Heart left ventricle (tissue), 13 donors: ENCODE measurements at regions not wholly inside any gene's neighbourhood (a gene's known extent, or its start where the extent isn't known, plus 50 kb on each side); places are given as distances from the start of the nearest gene placed in this dataset.

ENCODE experiments used
- POLR2A ChIP-seq, 2 donors: fragments of 450-650 bp; IDR thresholded peaks; one replicate each; pipeline ENCODE4 v1.6.1; 2017; ENCODE audit warnings: antibody characterized with exemption in 2 of 2, mild to moderate bottlenecking in 2 of 2, moderate library complexity in 2 of 2
- TF ChIP-seq, protein P1 (sequence below), 12 donors: fragments of 200-600 bp; sonication (generic) in 4 of 12; IDR thresholded peaks; one replicate each; pipeline versions ENCODE4 v1.5.0 to v1.8.0; 2018 to 2022; ENCODE audit warnings: antibody characterized with exemption in 12 of 12, mild to moderate bottlenecking in 5 of 12
- donor health status: ischemic (EF 13 %, LVEDD 7.1; RV severe dilation, severe dysfunction).
- donor health status: DM: no; HTN: yes; CAD: no.
- donor health status: DM: no; HTN: no; CAD: no.
- donor health status: ischemic (EF 25% LVEDD 6.9; RV normal size, moderate dysfunction).
- donor health status: ischemic (EF 25% LVEDD 5.7; RV mildly dilated, moderate dysfunction).
- donor health status: ischemic (EF 35%, LVEDD 5.7; RV mildly dilated, moderate dysfunction).
- donor health status: nonischemic (EF 11% LVEDD 7.7; RV severe dilation, severe dysfunction).
- donor health status: DM: yes; HTN: yes; CAD: no.
- donor health status: PGD.
- donor health status: ischemic (EF 29% LVEDD 5.4; RV normal size, mild dysfunction).
- donor health status: nonischemic (EF 23%, LVEDD 6.1; RV moderate dilation, normal function).

DNA sequence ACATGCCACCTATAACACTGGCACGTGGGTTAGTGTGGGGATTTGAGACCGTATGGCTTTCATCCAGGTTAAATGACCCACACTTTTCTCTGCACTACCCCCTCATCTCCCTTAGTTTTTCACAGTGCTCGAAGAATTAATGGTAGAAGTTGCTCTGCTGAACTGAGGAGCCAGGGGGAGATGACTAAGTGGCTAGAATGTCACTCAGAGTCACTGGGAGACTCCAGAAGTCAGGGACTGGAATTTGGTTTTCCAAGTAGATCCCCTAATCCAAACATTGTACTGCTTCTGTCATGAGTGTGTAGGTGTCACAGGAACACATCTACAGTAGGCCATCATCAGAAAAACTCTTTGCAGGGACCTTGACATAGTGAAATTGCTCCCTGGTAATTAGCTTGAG lies 181.0 kb upstream of the RASGRP1 start:
- TF ChIP-seq, protein P1, sequence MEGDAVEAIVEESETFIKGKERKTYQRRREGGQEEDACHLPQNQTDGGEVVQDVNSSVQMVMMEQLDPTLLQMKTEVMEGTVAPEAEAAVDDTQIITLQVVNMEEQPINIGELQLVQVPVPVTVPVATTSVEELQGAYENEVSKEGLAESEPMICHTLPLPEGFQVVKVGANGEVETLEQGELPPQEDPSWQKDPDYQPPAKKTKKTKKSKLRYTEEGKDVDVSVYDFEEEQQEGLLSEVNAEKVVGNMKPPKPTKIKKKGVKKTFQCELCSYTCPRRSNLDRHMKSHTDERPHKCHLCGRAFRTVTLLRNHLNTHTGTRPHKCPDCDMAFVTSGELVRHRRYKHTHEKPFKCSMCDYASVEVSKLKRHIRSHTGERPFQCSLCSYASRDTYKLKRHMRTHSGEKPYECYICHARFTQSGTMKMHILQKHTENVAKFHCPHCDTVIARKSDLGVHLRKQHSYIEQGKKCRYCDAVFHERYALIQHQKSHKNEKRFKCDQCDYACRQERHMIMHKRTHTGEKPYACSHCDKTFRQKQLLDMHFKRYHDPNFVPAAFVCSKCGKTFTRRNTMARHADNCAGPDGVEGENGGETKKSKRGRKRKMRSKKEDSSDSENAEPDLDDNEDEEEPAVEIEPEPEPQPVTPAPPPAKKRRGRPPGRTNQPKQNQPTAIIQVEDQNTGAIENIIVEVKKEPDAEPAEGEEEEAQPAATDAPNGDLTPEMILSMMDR (IDR thresholded peaks at IDR 0.05) = no peak
- no peak for TF ChIP-seq POLR2A (IDR thresholded peaks at IDR 0.05)
